KBM-7 (cell line): ENCODE measurements at regions not wholly inside any gene's neighbourhood (a gene's known extent, or its start where the extent isn't known, plus 50 kb on each side); places are given as distances from the start of the nearest gene placed in this dataset.
"Not testable (repeated sequence)": the region's sequence is repeated elsewhere in the genome, so short reads cannot be mapped to it uniquely, and the experiment has no call there.

Experiments used
- DNase-seq: peaks from one replicate; pipeline ENCODE4 v3.0.0-alpha.2; 2015
- in situ Hi-C: fragments of 300-500 bp; cut with MboI; formaldehyde crosslinking; loops from 2 replicates; pipeline ENCODE4 v1.14.3; 2020; ENCODE audit warnings: low sequenced_read_pairs, low pct_unique_long_range_greater_than_20kb, mixed read lengths

DNA sequence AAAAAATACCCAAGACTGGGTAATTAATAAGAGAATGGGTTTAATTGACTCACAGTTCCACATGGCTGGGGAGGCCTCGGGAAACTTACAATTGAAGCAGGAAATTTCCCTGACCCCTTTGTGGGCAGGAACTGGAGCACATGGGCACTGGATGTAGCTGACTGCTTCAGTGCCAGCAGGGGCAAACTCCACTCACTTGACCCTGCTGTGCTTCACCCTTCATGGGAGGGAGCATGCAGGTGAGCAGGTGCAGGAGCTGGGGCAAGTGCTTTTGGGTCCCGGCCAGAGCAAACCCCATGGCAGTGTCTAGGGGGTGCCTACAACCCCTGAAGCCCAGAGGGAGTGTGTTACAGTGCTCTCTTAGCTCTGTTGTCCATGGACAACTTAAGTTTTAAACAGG is 132.6 kb downstream of the AKR1D1 start:
- no peak for DNase-seq
- in situ Hi-C loops, result no loop called here

DNA sequence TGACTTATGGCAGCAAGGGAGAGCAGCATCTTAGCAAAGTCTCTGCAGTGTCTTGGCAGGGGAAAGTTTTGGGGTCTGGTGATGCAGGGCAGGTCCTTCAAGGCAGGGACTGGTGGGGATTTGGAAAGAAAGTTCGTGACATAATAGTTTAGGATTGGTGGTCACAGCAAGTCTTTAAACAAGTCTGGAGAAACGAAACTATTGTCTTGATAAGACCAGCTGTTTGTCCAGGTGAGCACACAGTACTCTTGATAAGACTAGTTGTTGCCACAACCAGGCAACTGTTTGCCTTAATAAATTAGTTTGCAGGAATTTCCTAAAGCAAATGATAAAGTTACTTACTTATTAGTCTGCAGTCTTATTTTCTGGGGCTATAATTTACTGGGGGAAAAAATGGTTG is 136.1 kb downstream of the AKR1D1 start:
- in situ Hi-C loops, result no loop called here
- no peak for DNase-seq

DNA sequence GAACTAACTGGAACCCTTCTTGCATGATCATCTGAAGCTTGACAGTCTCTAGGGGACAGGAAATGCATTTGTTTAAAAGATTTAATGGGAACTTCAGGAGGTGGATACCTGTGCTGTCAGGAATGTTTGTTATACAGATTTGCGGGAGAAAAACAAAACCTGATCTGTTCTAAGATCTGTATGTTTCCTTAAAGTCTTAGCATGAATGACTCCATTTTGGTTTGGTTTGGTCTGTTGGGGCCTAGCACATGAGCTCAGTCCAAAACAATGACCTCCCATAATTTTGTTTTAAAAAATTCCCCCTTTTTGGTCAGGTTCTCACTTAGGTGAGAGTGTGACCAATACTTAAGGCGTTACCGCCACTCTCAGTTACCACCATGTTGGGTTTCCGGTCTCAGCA is 138.7 kb downstream of the AKR1D1 start:
- in situ Hi-C loops, result no loop called here
- DNase-seq, result no peak

DNA sequence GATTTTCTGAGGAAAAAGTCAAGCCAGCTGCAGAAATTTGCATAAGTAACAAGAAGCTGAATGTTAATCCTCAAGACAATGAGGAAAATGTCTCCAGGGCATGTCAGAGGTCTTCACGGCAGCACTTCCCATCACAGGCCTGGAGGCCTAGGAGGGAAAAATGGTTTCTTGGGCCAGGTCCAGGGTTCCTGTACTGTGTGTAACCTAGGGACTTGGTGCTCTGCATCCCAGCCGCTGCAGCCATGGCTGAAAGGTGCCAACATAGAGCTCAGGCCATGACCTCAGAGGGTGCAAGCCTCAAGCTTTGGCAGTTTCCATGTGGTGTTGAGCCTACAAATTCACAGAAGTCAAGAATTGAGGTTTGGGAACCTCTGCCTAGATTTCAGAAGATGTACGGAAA is 144.1 kb downstream of the AKR1D1 start:
- DNase-seq, in situ Hi-C loops: not testable (repeated sequence)

DNA sequence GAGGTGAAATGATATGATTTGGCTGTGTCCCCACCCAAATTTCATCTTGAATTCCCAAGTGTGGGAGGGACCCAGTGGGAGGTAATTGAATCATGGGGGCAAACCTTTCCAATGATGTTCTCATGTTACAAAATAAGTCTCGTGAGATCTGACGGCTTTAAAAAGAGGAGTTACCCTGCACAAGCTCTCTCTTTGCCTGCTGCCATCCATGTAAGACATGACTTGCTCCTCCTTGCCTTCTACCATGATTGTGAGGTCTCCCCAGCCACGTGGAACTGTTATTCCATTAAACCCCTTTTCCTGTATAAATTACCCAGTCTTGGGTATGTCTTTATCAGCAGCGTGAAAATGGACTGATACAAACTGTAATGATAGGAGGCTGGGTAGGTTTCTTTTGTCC is 145.1 kb downstream of the AKR1D1 start:
- in situ Hi-C loops, DNase-seq: not testable (repeated sequence)

DNA sequence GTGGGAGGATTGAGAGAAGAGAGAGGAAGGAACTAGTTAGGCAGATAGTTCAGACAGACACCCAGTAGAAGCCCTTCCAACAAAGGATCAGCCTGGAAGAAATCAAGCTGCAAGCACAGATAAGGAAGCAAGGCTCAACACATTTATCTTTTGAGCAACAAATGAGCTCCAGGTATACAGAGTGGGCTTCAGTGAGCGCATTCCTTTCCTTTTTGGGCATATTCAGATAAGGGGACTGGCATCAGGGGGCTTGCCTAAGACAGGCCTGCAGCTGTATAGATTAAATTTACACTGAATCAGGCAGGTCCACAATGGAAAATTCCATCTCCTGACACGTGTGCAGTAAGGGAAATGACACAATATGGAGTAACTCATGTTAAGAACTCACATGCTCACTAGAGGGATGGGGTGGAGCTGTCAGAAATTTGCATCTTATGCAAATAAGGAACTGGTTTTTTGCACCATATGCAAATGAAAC is 147.2 kb downstream of the AKR1D1 start:
- DNase-seq, result no peak
- in situ Hi-C loops, result no loop called here

DNA sequence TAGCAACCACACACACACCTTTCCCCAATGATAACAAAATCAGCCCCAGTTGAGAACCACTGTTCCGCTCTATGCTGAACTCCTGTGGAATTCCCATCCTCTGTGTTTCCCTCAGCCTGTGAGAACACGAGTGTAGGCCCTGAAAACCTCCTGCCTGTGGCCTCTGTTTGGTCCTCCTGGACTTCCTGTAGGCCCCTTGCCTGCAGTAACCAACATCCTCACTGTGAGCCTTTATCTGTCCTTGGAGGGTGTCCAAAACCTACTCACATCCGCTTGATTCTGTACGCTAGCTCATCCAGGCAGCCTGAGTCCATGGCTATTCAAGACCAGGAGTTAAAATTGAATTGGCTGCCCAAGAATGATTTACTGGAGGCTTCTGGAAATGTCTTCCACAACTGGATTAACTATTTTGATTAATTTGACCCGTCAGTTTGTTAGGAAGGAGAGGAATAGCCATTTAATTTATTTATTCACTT is 149.8 kb downstream of the AKR1D1 start:
- in situ Hi-C loops, result no loop called here
- peak; percentile 86 for DNase-seq

DNA sequence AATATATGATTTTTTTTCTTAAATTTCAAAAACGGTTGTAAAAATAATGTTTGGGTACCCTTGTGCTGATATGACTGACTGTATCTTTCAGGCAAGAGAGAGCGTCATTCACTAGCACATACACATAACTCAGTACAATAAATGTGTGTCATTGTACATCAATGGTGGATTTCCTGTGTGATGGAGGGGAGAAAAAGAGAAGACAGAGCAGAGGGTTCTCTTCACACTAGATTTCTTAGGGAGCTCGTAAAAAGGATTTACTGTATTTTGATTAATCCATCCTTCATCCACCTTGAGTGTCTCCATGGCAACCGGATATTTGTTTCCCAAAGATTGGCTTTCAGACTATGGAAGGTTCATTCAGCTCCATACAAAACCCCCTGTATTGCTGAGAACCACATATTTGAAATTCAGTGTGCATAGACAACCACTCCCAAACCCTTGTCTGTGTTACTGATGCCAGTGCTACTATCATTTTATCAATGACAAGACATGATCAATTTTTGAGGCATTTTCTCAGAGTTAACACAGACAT is 150.6 kb downstream of the AKR1D1 start:
- in situ Hi-C loops, result no loop called here
- no peak for DNase-seq

DNA sequence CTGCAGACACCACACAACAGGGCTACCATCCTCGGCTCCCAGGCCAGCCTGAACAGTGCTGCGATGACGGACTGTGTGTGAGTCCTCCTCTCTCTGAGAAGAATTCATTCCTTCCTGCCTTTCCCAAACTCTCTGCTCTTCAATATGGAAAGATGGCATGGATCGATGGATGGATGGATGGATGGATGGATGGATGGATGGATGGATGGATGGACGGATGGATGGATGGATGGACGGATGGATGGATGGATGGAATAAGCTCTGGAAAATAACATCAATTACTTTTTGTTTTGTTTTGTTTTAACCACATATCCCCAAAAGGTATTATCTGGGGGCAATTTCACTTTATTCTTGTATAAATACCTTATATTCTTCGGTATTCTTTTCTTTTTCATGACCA is 151.9 kb downstream of the AKR1D1 start:
- in situ Hi-C loops, result no loop called here
- DNase-seq, result no peak

DNA sequence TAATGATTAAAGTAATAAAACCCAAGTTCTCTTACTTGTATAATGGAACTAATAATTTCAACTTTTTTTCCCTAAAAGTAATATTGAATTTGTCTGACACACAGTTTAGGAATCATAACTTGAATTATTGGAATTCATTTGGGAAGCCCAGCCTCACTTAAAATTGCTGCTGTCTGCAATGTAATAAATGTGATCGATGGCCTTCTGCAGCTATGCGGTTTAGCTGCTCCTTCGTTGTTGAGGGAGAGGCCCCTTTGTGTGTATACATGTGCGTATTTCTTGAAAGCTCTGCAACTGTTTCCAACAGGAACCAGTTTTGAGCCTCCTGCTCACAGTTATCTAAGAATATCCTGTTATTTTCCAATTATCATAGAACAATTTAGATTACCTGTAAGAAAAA is 152.5 kb downstream of the AKR1D1 start:
- in situ Hi-C loops, result no loop called here
- no peak for DNase-seq

DNA sequence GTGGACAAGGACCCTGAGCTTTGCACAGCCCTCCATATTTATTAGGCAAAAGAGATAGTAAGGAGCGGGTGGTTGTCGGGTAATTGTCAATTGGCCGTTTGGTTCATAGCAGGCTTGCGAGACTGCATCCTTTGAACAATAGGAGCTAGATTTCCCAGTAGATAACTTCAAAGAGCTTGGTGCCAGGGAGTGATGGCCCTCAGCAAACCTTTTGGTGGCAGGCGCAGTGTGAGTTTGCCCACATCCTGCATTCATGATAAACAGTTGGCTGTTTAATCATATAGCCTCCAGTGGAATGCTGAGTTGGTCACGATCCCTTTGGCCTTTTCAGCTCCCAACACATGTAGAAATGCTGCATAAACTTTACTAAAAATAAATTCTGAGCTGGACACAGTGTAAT is 156.9 kb downstream of the AKR1D1 start:
- no peak for DNase-seq
- in situ Hi-C loops, result no loop called here

DNA sequence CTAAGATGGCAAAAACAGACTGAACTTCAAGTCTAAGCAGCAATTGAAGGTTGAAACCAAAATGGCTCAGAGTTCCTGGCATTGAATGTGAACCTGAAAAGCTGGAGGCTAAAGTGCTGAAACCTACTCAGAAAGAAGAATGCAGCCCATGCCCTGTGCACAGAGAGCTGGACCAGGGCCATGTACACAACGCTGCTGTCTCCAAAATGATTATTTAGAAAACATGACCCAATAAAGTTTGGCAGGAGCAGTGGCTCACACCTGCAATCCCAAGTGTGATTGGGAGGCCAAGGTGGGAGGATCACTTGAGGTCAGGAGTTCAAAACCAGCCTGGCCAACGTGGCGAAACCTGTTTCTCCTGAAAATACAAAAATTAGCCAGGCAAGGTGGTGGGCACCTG is 158.9 kb downstream of the AKR1D1 start:
- in situ Hi-C loops, result no loop called here
- no peak for DNase-seq

DNA sequence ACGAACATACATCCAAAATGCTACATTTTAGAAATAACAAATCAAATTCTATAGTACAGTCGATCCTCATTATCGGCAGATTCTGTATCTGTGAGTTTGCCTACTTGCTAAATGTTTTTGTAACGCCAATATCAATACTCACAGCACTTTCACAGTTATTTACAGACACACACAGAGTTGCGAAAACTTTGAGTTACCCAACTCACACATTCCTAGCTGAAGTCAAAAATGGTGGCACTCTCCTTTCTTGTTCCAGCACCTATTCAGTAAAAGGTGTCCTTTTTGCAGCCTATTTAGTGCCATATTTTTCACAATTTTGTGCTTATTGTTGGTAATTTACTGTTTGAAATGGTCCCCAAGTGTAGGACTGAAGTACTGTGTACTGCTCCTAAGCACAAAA is 161.7 kb downstream of the AKR1D1 start:
- no peak for DNase-seq
- in situ Hi-C loops, result no loop called here

DNA sequence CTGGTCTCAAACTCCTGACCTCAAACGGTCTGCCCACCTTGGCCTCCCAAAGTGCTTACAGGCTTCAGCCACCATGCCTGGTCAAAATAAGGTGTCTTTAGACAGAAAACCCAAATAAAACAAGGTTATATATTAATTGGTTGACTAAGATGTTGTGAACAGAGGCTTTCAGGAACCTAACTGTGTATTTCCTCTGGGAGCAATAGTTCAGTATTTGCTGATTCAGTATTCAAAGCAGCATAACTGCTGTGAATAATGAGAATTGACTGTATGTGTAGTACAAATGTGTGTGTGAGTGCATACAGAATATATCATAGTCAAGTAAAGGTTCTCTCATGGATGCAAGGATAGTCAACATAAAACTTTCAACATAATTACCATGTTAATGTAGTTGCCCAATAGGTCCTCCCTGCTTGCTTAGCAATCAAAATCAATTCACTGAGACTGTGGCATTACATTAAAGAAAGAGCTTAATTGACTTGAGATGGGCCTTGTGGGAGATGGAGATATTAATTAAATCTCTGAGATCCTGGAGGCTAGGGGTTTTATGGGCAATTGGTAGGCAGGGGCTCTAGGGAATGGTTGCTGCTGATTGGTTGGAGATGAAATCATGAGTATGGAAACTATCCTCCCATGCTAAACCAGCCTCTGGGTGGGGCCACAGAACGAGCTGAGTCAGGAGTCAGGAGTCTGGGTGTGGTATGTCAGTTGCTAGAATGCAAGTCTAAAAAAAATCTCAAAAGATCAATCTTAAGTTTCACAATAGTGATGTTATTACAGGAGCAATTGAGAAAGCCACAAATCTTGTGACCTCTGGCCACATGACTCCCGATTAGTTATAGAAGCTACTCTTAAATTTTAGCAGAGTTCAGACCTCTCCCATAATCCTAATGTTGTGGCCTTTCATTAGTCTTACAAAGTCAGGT is 162.7 kb downstream of the AKR1D1 start:
- in situ Hi-C loops, result no loop called here
- DNase-seq, result no peak

DNA sequence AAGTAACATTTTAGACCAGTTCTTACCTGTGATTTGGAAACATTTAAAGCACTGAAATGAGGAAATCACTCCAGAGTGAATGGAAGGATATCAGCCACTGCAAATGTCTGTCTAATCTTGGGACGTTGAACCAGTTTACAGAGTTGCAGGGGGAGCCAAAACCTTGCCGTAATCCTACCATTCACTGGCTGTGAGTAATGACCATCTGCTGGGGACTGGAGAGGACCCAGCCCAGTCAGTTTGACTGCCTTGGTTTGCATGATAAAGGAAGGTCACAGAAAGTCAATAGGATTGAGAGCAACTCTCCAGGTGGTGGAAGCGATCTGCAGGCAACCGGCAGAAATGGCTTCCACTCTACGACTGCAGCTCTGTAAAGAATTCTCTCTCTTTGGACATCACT is 167.2 kb downstream of the AKR1D1 start:
- in situ Hi-C loops, result no loop called here
- no peak for DNase-seq

DNA sequence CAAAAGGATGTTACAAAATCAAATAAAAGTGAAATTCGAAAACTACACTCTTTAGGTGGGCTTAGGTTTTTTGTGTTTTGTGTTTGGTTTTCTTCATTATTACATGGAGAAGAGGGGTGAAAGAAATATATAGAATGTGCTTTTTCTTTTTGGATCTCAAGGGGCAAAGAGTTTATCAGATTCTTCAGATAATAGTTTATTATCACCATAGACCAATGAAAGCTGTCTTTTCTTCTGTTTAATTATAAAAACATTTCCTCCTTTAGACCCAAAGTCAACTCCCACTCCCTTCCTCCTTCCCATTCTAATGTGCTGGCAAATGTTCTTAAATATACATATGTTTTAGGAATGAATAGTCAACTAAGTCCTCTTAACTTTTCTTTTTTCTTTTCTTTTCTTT is 167.6 kb downstream of the AKR1D1 start:
- in situ Hi-C loops, result no loop called here
- DNase-seq, result no peak

DNA sequence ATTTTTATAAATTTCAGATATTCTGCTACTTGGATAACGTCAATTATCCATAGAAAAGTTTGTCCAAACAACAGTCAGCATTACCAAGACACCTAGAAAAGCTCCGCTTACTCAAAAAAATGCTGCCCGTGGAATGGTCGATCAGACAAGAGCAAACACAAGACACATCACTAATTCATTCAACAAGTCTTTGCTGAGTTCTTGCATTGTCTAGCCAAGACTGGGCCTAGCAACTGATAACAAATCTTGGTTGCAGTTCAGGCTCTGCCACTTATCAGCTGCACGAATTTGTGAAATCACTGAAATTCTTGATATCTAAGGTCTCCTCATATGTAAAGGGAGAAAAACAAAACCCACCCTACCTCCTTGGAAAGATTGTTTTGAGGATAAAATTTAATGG is 168.3 kb downstream of the AKR1D1 start:
- DNase-seq, result no peak
- in situ Hi-C loops, result no loop called here

DNA sequence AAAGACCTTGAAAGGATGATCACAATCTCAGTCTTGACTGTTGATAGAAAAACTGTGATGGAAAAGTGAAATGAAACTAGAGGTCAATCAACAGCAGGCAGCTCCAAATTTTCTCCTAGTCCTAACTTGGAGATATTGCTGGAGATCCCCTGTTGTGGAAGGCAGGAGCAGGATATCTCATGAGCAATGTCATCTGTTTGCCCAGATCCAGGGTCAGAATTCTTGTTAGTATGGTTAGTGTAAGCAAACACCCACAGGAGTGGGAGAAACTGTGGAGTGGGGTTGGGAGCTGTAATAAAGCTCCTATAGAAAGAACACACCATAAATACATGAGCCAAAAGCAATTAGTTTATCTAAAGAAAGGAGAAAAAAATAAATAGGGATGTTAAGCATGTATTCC is 169.0 kb downstream of the AKR1D1 start:
- DNase-seq, result no peak
- in situ Hi-C loops, result no loop called here

DNA sequence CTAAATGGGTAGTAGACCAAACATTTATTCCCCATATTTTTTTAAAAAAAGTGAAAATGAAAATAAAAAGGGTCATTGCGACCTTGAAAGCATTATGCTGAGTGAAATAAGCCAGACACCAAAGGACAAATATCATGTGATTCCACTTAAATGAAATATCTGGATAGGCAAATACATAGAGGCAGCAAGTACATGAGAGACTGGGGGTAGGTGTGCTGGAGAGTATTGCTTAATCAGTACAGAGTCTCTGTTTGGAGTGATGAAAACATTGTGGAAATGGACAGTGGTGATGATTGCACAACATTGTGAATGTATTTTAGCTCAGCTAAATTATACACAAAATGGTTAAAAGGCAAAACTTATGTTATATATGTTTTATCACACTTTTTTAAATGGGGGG is 169.4 kb downstream of the AKR1D1 start:
- DNase-seq, result no peak
- in situ Hi-C loops, result no loop called here

DNA sequence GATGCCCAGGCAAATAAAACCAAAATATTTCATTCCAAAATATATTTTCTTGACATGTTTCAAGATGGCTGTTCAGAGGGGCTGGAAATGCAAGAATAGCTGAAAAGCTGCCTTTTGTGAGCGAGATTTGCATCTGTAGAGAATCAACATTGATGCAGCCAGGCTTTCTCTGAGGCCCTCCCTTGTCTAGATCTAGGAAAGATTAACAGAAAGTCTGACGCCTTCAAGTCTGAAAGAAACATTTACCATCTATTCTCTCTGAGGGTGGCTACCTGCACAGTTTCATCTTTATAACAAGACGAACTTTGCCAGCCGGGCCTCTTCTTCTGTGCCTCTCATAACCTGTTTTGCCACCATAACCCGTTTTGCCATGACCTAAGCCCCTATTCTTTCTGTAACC is 170.2 kb downstream of the AKR1D1 start:
- in situ Hi-C loops, result no loop called here
- DNase-seq, result no peak

DNA sequence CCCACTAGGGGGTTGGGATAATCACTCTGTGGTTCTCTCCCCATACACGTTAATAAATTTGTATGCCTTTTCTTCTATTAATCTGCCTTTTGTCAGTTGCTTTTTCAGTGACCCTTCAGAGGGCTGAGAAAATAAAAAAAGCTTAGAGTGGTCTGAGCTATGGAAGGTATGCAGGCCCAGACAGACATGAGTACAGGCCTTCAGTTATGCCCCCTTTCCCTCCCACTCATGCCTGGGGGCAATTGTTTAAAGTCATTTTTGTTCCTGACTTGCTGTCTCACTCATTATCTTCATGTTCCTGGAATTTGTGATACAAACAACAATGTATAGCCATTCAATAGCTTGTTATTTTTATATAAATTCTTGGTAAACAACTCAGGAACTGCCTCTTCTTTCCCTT is 170.8 kb downstream of the AKR1D1 start:
- in situ Hi-C loops, result no loop called here
- no peak for DNase-seq
